Astrocyte (in vitro differentiated cells and primary cell): ENCODE measurements at regions not wholly inside any gene's neighbourhood (a gene's known extent, or its start where the extent isn't known, plus 50 kb on each side); places are given as distances from the start of the nearest gene placed in this dataset.

Experiments used
- DNase-seq: peaks from one replicate; pipeline ENCODE4 v3.0.0-alpha.2; 2010; ENCODE audit warnings: low read depth
- FAIRE-seq: peaks from 2 replicates; lab custom pipeline; 2011; peaks lifted over from hg19 to GRCh38; lab: Jason Lieb, UNC
- H2AFZ ChIP-seq: 2 replicates; pipeline ENCODE4 v1.6.0; 2012; ENCODE audit warnings: low read depth, low read length, inconsistent platforms
- H3K27ac ChIP-seq: 2 replicates; pipeline ENCODE4 v1.5.1; 2011; ENCODE audit warnings: low read depth, low read length, inconsistent platforms
- H3K27me3 ChIP-seq: 2 replicates; pipeline ENCODE4 v1.6.0; 2011; ENCODE audit warnings: low read length, inconsistent platforms; ENCODE audit not compliant: insufficient read depth
- H3K36me3 ChIP-seq: 2 replicates; pipeline ENCODE4 v1.5.1; 2011; ENCODE audit warnings: low read length, inconsistent platforms; ENCODE audit not compliant: insufficient read depth
- H3K4me1 ChIP-seq: 2 replicates; pipeline ENCODE4 v1.5.1; 2011; ENCODE audit warnings: low read length, inconsistent platforms; ENCODE audit not compliant: insufficient read depth
- H3K4me2 ChIP-seq: 2 replicates; pipeline ENCODE4 v1.6.0; 2012; ENCODE audit warnings: low read length, inconsistent platforms
- H3K4me3 ChIP-seq: 2 replicates; pipeline ENCODE4 v1.5.1; 2011; ENCODE audit warnings: low read depth, mild to moderate bottlenecking, low read length, inconsistent platforms; ENCODE audit not compliant: insufficient read depth
- H3K79me2 ChIP-seq: 2 replicates; pipeline ENCODE4 v1.6.0; 2012; ENCODE audit warnings: mild to moderate bottlenecking, low read length, inconsistent platforms; ENCODE audit not compliant: insufficient read depth
- H3K9ac ChIP-seq: 2 replicates; pipeline ENCODE4 v1.6.0; 2012; ENCODE audit warnings: mild to moderate bottlenecking, low read length, inconsistent platforms
- H3K9me3 ChIP-seq: 2 replicates; pipeline ENCODE4 v1.5.1; 2012; ENCODE audit warnings: low read depth, mild to moderate bottlenecking, low read length, inconsistent platforms; ENCODE audit not compliant: insufficient read depth
- H4K20me1 ChIP-seq: 2 replicates; pipeline ENCODE4 v1.6.0; 2012; ENCODE audit warnings: low read length, inconsistent platforms; ENCODE audit not compliant: insufficient read depth
- H3K27ac Mint-ChIP-seq: one replicate; pipeline ENCODE4 v1.8.0; 2021; ENCODE audit warnings: mild to moderate bottlenecking, mixed read lengths; ENCODE audit not compliant: unreplicated experiment
- H3K27me3 Mint-ChIP-seq: one replicate; pipeline ENCODE4 v1.8.0; 2021; ENCODE audit warnings: low read depth, mixed read lengths; ENCODE audit not compliant: unreplicated experiment
- H3K36me3 Mint-ChIP-seq: one replicate; pipeline ENCODE4 v1.8.0; 2021; ENCODE audit warnings: low read depth, mixed read lengths; ENCODE audit not compliant: unreplicated experiment
- H3K4me1 Mint-ChIP-seq: one replicate; pipeline ENCODE4 v1.8.0; 2021; ENCODE audit warnings: low read depth, mixed read lengths; ENCODE audit not compliant: unreplicated experiment
- H3K4me3 Mint-ChIP-seq: one replicate; pipeline ENCODE4 v1.8.0; 2021; ENCODE audit warnings: mild to moderate bottlenecking, moderate library complexity, mixed read lengths; ENCODE audit not compliant: unreplicated experiment
- H3K9me3 Mint-ChIP-seq: one replicate; pipeline ENCODE4 v1.8.0; 2021; ENCODE audit warnings: mild to moderate bottlenecking, mixed read lengths; ENCODE audit not compliant: unreplicated experiment
- CTCF ChIP-seq: IDR thresholded peaks from 2 replicates; pipeline ENCODE4 v1.5.1; 2011; ENCODE audit warnings: low read depth, mild to moderate bottlenecking, inconsistent platforms, low read length, moderate library complexity; ENCODE audit not compliant: insufficient read depth
- EZH2 ChIP-seq: IDR thresholded peaks from 2 replicates; pipeline ENCODE4 v1.6.1; 2012; ENCODE audit warnings: mild to moderate bottlenecking, low read length, inconsistent platforms; ENCODE audit not compliant: insufficient read depth

GRCh38 chr2:78913257-78913656 is 112.2 kb upstream of the REG3G start:
- Histone ChIP-seq H3K9me3 (no peaks in the 10 kb centered on the region), H3K27me3 (no peaks in the 10 kb centered on the region), H3K27ac (no peak overlapping the region), H3K4me2 (no peak overlapping the region), H3K9ac (no peak overlapping the region), H2AFZ (no peak overlapping the region), H3K36me3 (no peaks in the 10 kb centered on the region), H4K20me1 (no peaks in the 10 kb centered on the region), H3K4me1 (no peaks in the 10 kb centered on the region), H3K4me3 (no peak overlapping the region), H3K79me2 (no peaks in the 10 kb centered on the region)
- Mint-ChIP-seq H3K4me3 (no peak overlapping the region), H3K4me1 (no peaks in the 10 kb centered on the region), H3K27me3 (no peaks in the 10 kb centered on the region), H3K36me3 (no peaks in the 10 kb centered on the region), H3K27ac (no peak overlapping the region), H3K9me3 (peaks cover 2% of the 10 kb centered on the region)
- TF ChIP-seq CTCF, result no peak
- no peak for TF ChIP-seq EZH2
- FAIRE-seq (no peak), DNase-seq (no peak)

DNA sequence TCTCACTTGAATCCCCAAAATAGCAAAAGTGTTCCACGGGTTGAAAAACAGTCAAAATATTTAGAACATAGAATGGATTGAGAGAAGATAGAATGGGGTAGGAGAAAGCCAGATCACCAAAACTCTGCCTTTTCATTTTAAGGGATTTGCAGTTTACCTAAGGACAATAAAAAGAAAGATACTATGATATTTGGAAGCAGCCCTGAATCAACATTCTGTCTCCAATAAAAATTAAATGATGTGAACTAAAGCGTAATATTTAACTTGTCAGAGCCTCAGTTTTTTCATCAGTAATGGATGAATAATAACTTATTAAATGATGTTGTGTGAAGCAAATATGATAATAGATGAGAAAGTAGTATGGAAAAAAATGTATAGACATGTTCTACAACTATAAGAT is 100.2 kb upstream of the REG3G start:
- H2AFZ ChIP-seq, result no peak overlapping the region
- no peaks in the 10 kb centered on the region for H3K36me3 ChIP-seq
- H3K27ac Mint-ChIP-seq, result no peak overlapping the region
- no peak overlapping the region for H3K4me3 Mint-ChIP-seq
- FAIRE-seq (no peak), DNase-seq (no peak)
- H3K9me3 Mint-ChIP-seq, result no peaks in the 10 kb centered on the region
- no peaks in the 10 kb centered on the region for H3K9me3 ChIP-seq
- no peaks in the 10 kb centered on the region for H3K4me1 Mint-ChIP-seq
- no peaks in the 10 kb centered on the region for H4K20me1 ChIP-seq
- H3K9ac ChIP-seq, result no peak overlapping the region
- H3K27ac ChIP-seq, result no peak overlapping the region
- no peaks in the 10 kb centered on the region for H3K36me3 Mint-ChIP-seq
- no peaks in the 10 kb centered on the region for H3K27me3 ChIP-seq
- H3K4me3 ChIP-seq, result no peak overlapping the region
- H3K27me3 Mint-ChIP-seq, result peaks cover 5% of the 10 kb centered on the region
- no peaks in the 10 kb centered on the region for H3K79me2 ChIP-seq
- no peak overlapping the region for H3K4me2 ChIP-seq
- H3K4me1 ChIP-seq, result no peaks in the 10 kb centered on the region
- TF ChIP-seq EZH2 (no peak), CTCF (no peak)

DNA sequence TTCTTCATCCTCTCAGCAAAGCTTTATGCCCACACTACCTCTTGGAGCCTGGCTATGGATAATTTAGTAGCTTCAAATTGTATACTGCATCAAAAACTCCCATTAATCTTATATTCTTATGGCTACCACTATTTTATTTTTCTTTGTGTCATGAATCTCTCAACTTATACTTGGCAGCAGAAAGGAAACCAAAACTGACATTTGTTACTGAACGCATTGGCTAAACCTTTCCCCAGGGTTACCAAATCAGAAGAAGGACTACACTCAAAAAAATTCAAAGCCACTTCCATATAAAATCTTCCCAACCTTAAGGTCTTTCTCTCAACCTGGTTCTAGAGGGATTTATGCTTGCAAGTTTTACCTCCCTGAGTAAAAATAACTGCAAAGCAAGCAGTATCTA is 97.0 kb upstream of the REG3G start:
- Histone ChIP-seq H3K79me2 (no peaks in the 10 kb centered on the region), H3K4me1 (no peaks in the 10 kb centered on the region), H3K4me3 (no peak overlapping the region), H3K27me3 (no peaks in the 10 kb centered on the region), H3K4me2 (no peak overlapping the region), H4K20me1 (no peaks in the 10 kb centered on the region), H3K27ac (no peak overlapping the region), H3K36me3 (no peaks in the 10 kb centered on the region), H2AFZ (no peak overlapping the region), H3K9me3 (no peaks in the 10 kb centered on the region), H3K9ac (no peak overlapping the region)
- no peak for DNase-seq
- Mint-ChIP-seq H3K27ac (no peak overlapping the region), H3K9me3 (peaks cover 3% of the 10 kb centered on the region), H3K27me3 (peaks cover 5% of the 10 kb centered on the region), H3K4me1 (no peaks in the 10 kb centered on the region), H3K4me3 (no peak overlapping the region), H3K36me3 (no peaks in the 10 kb centered on the region)
- no peak for TF ChIP-seq CTCF
- no peak for TF ChIP-seq EZH2
- FAIRE-seq, result no peak
